ENCODE measurements at regions not wholly inside any gene's neighbourhood (a gene's known extent, or its start where the extent isn't known, plus 50 kb on each side); places are given as distances from the start of the nearest gene placed in this dataset.
"Not testable (repeated sequence)": the region's sequence is repeated elsewhere in the genome, so short reads cannot be mapped to it uniquely, and the experiment has no call there.

DNA sequence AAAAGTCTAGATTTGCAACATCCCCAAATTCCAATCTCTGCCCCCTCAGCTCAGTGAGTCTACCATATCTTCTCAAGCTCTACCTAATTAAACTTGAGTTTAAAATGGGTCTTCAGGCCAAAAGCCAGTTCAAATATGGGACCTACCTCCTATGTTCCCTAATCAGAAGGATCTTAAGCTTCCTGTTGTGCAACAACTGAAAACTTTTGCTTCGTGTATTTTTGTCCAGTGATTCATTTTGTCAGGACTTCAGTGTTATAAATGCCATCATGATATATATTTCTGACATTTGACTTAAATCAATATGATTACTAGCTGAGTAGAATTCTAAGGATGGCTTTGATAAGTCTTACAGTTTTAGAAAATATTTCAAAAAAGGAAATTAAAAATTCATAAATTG, 622.6 kb upstream of the PTCHD4 start:
- DNase-seq (ENCODE audit: low spot score), result no peak

DNA sequence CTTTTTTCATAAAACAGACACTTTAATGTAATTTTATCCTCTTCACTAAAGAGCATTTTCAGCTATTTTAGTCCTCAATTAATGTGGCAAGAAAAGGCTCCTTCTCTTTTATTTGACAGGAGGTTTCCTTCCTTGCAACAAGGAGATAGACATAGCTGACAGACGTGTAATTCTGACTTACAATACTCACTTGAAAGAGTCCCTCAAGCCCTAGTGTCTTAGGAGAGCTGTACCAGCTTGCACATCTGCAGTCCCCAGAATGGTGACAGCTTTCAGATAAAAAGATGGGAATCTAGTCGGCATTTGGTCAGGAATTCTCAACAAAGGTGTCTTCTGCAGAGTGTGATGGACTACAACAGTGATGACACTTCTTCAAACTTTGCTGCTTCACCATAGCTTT, 603.7 kb upstream of the PTCHD4 start:
- no peak for DNase-seq (ENCODE audit: low spot score)

DNA sequence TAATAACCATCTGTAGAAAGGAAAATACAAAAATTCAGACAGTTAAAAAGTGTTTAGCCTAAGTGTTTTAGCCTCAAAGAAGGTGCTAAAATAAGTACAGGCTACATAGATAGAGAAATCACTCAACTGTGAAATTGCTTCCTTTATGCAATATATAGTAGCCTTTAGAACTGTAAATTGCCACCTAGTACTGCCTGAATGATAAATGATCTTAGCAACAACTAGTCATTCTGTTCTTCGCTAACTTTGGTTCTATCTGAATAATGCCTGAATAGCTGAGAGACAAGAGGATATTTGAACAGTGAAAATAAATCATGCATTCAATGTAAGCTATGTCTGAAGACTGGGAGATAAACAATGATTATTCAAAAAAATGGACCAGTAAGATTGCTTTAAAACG, 603.3 kb upstream of the PTCHD4 start:
- no peak for DNase-seq (ENCODE audit: low spot score)

DNA sequence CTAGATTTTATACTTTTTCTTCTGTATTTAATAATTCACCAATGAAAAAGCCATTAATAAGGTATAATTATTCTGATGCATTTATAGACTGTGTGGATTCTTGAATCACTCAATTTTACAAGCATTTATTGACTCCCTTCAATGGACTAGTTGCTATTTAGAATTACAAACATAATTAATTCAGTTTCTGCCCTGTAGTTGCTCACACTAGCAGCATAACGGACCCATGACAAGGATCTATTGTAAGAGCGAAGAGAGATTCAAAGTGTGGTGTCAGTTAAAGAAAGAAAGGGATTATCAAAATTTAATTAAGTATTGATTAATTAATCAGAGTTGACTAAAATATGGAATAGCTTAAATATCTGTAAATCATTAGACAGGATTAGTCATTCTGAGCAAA, 602.6 kb upstream of the PTCHD4 start:
- DNase-seq (ENCODE audit: low spot score), result no peak

DNA sequence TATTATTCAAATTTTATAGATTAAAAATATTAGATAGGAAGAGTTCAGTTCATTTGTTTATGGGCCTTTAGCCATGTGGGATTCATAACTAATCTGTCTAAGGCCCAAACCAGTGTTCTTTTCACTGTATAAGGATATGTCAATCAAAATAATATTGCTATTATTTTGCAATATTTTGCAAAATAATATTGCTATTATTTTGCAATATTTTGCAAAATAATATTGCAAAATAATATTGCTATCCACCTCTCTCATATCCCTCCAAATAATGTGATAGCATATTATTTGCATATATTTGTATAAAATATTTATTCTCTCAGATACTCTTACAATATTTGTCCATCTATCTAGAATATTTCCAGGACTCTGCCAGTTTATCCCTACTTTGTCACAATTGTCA, 595.3 kb upstream of the PTCHD4 start:
- no peak for DNase-seq (ENCODE audit: low spot score)

DNA sequence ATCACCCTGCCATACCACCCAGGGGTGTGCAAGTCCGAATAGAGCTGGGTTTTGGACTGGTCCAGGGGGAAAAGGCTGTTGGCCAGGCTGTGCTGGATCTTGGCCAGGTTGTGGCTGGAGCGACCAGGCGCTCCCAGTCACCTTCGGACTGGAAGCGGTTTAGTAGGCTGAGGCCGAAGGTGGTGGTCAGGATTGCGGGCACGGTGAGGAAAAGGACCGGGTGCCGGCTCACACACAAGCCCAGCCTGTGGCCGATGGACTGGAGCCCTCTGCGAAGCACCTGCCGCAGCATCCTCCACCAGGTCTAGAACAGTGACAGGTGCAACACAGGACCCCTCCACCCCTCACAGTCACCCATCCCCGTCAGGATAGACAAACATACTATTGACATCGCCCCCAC, 590.6 kb upstream of the PTCHD4 start:
- no peak for DNase-seq (ENCODE audit: low spot score)

DNA sequence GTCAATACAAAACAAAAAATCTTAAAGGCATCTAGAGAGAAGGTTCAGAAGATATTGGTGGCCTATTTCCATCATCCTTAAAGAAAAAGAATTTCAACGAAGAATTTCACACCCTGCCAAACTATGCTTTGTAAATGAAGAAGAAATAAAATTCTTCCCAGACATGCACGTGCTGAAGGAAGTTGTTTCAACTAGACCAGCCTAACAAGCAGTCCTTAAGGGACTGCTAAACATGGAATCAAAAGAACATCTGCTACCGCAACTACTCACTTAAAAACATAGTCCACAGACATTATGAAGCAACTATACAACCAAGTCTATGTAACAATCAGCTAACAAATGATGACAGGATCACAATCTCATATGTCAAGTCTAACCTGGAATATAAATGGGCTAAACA, 584.9 kb upstream of the PTCHD4 start:
- DNase-seq (ENCODE audit: low spot score), result no peak

DNA sequence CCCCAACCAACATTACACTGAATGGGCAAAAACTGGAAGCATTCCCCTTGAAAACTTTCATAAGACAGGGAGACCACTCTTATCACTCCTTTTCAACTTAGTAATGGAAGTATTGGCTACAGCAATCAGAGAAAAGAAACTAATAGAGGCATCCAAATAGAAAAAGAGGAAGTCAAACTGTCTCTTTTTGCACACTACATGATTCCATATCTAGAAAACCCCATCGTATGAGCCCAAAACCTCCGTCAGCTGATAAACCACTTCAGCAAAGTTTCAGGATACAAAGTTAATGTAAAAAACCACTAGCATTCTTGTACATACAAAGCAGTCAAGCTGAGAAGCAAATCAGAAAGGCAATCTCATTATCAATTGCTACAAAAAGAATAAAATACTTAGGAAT, 580.4 kb upstream of the PTCHD4 start:
- no peak for DNase-seq (ENCODE audit: low spot score)

DNA sequence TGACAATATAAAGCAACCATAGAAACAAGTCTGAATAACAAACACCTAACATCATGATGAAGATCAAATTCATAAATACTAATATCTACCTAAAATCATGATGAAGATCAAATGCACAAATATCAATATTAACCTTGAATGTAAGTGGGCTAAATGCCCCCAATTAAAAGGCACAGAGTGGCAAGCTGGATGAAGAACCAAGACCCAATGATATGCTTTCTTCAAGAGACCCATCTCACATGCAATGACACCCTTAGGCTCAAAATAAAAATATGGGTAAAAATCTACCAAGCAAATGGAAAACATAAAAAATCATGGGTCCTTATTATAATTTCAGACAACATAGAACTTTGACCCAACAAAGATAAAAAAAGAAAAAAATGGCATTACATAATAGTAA, 578.5 kb upstream of the PTCHD4 start:
- no peak for DNase-seq (ENCODE audit: low spot score)

DNA sequence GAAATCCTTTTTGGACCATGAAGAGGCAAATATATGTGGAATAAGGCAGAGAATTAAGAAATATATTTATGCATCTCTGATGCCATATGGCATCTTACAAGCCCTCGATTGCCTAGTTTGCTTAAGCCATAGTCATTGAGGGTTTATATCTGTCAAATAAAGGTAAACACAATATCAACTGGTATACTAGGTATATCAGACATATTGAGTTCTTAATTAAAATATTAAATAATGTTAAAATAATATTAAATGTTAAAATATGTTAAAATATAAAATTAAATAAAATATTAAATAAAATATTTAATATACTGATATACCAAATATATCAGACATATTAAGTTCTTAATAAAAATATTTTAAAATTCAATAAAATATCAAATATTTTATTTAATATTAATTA, 567.4 kb upstream of the PTCHD4 start:
- DNase-seq (ENCODE audit: low spot score), result no peak

DNA sequence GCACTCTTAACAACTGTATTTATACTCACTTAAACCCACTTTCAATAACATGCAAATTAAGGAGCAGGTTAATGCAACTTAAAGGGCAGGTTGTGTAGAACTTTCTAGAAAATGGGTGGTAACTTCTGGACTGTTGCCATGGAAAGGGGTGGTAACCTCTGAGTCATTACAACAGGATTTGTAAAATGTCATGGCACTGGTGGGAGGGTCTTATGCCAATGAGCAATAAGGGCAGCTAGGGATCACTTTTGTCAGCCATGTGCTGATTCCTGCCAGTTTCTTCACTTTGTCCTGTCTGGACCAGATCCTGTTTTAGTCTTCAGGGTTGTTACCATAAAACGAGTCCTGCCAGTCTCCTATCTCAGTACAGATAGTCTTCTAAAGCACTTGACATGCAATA, 560.5 kb upstream of the PTCHD4 start:
- no peak for DNase-seq (ENCODE audit: low spot score)

DNA sequence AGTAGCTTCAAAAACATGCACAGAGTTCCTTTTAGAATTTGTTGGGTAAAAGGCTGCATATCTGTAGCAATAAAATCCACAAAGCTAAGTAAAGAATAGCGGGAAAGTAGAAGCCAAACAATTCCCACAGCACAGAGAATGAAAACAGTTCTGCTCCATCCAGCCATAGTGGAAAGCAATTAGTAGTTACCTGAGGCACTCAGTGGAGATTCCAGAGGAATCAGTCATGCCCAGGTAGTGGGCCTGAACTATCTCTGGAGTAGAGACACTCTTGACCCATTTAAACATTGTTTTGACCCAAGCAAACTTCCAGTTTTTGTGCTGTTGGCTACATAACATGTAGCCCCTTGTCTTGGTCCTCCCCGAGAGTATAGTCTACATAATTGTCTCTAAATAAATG, 559.5 kb upstream of the PTCHD4 start:
- DNase-seq (ENCODE audit: low spot score), result no peak

DNA sequence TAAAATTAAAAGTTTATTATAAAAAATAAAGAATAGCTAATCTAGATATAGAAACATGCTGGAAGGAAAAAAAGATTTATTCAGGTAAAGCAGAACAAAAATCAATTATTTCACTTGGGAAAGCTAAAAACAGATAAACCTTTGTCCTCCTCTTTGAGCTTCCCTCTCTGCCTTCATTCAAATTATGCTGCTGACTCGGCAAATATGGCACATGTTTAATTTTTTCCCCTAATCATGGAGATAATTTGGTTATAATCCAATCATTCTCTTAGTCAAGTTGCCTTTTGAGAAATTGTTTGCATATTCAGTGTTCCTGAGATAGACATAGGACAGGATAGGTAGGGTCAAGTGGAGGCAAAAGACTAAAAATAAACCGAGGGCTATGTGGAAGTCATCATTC, 556.8 kb upstream of the PTCHD4 start:
- no peak for DNase-seq (ENCODE audit: low spot score)

DNA sequence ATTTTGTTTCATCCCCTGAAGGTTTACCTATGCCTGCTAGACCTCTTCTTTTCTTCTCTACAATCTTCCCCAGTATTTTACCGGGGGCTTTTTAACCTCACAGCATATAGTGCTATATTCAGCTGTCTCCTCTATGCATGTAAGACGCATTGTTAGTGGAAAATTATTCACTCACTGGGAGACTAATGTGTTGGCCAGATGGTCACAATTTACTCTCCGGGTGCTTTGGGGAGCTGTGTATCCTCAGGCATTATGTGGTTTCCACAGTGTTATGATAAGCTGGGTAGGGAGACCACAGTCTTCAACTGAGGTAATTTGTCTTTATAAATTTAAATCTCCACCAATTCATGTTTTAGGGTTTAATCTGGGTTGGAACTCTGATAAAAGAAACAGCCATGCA, 553.8 kb upstream of the PTCHD4 start:
- DNase-seq (ENCODE audit: low spot score), result no peak

DNA sequence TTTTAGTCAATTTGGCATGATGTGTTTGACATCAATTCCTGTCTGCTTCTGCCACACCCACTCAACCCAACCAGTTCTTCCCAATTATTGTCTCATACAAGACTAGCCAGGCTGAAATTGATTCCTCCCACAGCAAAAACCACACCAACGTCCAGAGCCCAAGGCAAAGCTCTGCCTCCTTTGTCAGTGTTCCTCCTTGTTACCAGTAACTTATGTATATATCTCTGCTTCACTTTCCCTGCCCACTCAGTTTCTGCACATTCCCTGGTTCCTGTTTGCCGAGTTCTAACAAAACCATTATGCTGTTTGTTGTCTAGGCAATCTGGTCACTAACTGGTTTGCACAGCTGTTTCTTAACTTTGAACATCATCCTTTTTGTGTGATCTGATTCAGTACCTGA, 547.9 kb upstream of the PTCHD4 start:
- no peak for DNase-seq (ENCODE audit: low spot score)

DNA sequence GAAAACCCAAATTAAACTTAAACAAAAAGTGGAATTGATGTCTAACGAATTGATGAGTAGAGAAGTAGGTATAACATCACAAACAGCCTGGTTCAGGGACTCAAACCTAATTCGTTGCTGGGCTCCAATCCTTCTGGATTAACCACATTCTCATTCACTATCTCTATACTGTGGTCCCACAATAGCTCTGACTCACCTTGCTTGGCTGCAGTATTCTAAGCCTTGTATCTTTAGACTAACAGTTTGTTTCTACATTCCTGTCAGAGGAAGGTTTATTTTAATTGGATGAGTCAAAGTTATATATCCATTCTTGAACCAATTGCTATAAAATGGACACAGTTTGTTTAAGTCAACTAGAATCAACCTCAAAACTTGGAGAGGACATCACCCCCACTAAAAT, 530.5 kb upstream of the PTCHD4 start:
- peak; percentile 2 for DNase-seq (ENCODE audit: low spot score)

DNA sequence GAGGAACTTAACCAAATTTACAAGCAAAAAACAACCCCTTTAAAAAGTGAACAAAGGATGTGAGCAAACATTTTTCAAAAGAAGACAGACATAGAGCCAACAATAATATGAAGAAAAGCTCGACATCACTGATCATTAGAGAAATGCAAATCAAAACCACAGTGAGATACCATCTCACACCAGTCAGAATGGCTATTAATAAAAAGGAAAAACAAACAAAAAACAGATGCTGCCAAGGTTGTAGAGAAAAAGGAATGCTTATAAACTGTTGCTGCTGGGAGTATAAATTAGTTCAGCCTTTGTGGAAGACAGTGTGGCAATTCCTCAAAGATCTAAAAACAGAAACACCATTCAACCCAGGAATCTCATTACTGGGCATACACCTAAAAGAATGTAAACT, 527.8 kb upstream of the PTCHD4 start:
- not testable (repeated sequence) for DNase-seq (ENCODE audit: low spot score)

DNA sequence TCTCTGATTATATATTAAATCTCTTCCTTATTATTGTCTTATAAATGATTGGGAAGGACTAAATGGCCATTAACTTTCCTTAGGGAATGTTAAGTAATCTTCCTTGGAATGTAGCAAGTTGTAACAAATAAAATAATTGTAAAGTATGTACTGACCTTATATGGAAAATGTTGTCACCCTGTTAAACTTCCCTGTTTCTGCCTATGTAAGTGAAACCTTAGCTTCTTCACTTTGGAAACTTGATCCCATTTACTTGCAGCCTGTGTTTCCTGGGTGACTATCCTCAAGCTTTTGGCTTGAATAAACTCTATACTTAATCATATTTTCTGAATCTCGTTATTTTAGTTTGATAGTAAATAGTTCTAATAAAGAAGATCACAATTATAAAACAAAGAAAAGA, 519.5 kb upstream of the PTCHD4 start:
- DNase-seq (ENCODE audit: low spot score), result no peak

DNA sequence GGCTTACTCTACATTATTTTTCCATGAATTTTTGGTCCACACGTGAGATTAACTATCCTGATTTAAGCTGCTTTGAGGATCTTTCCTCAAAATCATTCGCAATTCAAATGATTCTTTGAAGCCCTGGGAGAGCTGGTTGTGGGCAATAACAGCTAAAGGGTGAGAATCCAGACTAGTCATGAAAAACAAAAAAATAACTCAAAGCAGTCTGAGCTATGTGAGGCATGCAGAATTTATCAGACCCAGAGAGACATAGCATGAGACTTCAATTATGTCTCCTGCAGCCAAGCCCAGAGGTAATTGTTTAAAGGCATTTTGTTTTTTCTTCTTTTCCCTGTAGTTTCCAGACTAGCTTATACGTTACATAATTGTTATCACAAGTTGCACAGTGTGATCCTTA, 517.3 kb upstream of the PTCHD4 start:
- no peak for DNase-seq (ENCODE audit: low spot score)

DNA sequence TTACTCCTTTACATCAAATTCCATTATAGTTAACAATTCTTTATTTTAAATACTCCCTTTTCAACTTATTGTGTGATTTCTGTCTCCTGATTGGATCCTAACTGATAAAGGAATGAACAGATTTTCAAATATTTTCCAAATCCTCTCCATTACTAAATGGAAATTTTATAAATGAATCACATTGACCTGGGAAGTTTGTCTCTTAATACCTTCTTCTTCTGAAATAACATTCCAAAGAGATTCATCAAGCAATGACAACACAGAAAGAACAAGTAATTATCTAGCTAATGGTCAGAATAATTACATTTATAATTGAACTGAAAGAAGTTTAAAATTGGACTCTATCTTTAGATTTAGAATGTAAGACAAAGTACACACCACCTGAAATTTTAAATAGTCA, 515.4 kb upstream of the PTCHD4 start:
- no peak for DNase-seq (ENCODE audit: low spot score)

DNA sequence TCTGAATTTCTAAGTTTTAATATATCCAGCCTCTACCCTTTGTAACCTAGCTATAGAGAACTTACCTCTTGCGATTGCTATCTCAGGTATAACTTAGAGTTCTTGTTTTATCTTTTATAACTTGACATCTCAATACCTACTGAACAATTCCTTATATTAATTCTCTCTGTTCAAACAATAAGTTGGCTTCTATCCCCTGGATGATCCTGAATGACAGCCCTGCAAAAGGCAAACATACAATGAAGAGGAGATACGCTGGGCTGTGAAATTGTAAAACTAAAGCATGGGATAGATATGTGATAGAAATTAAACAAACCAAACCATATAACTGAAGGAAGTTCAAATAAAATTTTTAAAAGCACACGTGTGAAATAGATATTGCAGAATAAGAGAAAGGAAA, 513.6 kb upstream of the PTCHD4 start:
- no peak for DNase-seq (ENCODE audit: low spot score)

DNA sequence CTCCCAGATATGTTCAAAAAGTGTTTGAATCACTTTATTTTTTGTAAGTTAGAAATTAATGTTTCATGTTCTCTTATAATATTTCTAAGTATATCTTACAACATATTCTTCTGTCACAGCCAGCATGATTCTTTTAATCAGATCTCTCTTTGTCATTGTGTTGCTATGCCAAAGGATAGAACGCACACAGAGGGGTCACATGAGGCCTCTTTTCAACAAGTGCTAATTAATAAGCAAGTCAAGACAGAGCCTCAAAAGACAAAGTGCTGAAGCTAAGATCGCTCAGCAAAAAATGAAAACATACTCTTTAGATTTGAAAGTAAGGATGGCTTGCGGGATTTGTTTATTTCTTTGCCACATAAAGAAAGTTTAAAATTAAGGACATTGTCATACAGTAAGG, 508.8 kb upstream of the PTCHD4 start:
- DNase-seq (ENCODE audit: low spot score), result no peak

DNA sequence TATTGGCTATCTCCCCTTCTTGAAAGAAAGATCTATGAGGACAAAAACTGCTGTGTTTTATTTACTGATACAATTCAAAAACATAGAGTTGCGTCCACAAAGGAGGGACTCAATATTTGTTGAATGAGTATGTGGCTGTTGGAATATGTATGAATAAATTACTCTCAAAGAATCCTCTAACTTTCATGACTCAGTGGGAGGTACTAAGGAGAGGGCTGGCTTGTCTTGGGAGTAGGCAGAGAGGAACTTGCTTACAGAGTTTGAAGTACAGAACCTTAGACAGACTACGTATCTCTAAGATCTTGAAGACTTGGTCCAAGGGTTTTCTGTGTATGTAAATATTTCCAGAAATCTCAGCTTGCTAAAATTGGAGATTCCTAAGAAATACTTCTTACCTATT, 504.0 kb upstream of the PTCHD4 start:
- peak; percentile 19 for DNase-seq (ENCODE audit: low spot score)

DNA sequence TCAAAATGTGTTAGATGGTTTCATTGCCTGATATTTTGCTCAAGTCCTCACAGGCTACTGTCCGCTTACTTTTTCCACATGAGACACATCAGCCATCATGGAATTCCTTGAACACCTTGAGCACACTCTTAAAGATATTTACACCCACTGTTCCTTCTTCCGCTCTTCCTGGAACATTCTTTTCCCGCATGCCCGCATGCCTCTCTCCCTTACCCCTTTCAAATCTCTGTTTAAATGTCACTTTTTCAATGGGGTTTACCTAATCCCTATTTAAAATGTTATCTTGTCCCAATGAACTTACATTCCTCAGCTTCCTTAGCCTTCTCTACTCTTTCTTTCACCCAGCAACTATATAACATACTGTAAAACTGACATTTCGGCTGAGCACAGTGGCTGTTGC, 503.3 kb upstream of the PTCHD4 start:
- no peak for DNase-seq (ENCODE audit: low spot score)

DNA sequence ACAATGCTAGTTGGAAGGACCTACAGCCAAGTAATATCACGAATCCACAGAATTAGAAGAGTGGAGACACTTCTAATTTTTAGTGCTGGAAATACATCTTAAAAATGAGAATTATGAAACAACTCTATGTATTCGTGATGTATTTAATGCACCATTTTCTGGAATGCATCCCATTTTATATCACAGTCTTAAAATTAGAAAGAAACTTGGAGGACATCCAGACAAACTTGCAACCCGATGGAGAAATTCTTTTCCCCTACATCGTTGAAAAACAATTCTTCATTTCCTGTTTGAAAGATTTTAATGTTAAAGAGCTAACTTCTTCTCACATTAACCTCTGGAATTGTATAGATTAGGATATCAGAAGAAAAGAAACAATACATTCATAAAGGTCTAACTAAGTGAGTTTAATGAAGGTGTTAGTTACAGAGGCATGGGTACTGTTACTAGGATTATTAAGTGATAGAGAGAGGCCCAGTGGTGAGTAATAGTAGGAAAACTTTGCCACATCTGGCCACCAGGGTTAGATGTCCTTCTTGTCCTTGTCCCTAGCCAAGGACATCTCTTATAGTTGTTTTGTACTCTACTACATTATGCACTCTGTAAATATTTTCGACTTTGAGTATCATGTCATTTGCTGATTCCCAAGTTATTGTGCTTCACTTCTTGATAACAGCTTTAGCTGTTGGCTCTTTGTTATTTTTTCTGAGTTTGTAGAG, 502.4 kb upstream of the PTCHD4 start:
- DNase-seq (ENCODE audit: low spot score), result no peak

All from hepatic stellate cell (primary cell).